ENCODE measurements at regions not wholly inside any gene's neighbourhood (a gene's known extent, or its start where the extent isn't known, plus 50 kb on each side); places are given as distances from the start of the nearest gene placed in this dataset.

GRCh38 chr6:93515736-93516135 lies 96.4 kb upstream of the EPHA7 start:
- TF ChIP-seq CTCF (IDR thresholded peaks at IDR 0.05; ENCODE audit: extremely low read depth in 1 of 2, insufficient read depth in 1 of 2, low read depth in 1 of 2, low read length in 2 of 2) (no peak), POLR2AphosphoS5 (IDR thresholded peaks at IDR 0.05; ENCODE audit: insufficient read depth, low read depth, low read length) (no peak), POLR2A (IDR thresholded peaks at IDR 0.05; ENCODE audit: low read depth, low read length) (no peak), MAX (IDR thresholded peaks at IDR 0.05; ENCODE audit: insufficient read depth, insufficient read length) (no peak), EZH2 (IDR thresholded peaks at IDR 0.05; ENCODE audit: borderline replicate concordance, low read depth, low read length, severe bottlenecking) (no peak), MYC (IDR thresholded peaks at IDR 0.05; ENCODE audit: low read depth, low read length) (no peak)
